Esophagus squamous epithelium (tissue), 5 donors: ENCODE measurements at regions not wholly inside any gene's neighbourhood (a gene's known extent, or its start where the extent isn't known, plus 50 kb on each side); places are given as distances from the start of the nearest gene placed in this dataset.

Experiments used
- DNase-seq: peaks from one replicate; lab custom pipeline; 2025; lab: John Stamatoyannopoulos, UW
- H3K27ac ChIP-seq, 4 donors: fragments of 200-600 bp; sonication (generic); one replicate each; pipeline ENCODE4 v1.5.1; 2016 to 2019; ENCODE audit warnings: mild to moderate bottlenecking in 1 of 4
- H3K27me3 ChIP-seq, 4 donors: fragments of 200-600 bp; sonication (generic); 1 replicate in 3 of 4; 2 replicates in 1 of 4; pipeline versions ENCODE4 v1.5.1 to v1.6.0; 2017 to 2021; ENCODE audit warnings: antibody characterized with exemption in 1 of 4
- H3K36me3 ChIP-seq, 3 donors: fragments of 200-600 bp; sonication (generic); one replicate each; pipeline ENCODE4 v1.5.1; 2016 to 2019
- H3K4me1 ChIP-seq, 3 donors: fragments of 200-600 bp; sonication (generic); one replicate each; pipeline ENCODE4 v1.5.1; 2017 to 2019
- H3K4me3 ChIP-seq, 4 donors: fragments of 200-600 bp; sonication (generic); 1 replicate in 3 of 4; 2 replicates in 1 of 4; pipeline ENCODE4 v1.5.1; 2016 to 2019; ENCODE audit warnings: mild to moderate bottlenecking in 2 of 4, moderate library complexity in 1 of 4
- H3K9me3 ChIP-seq, 3 donors: fragments of 200-600 bp; sonication (generic); one replicate each; pipeline ENCODE4 v1.5.1; 2016 to 2019
- POLR2A ChIP-seq, 4 donors: fragments of 450-650 bp; IDR thresholded peaks; one replicate each; pipeline ENCODE4 v1.6.1; 2017; ENCODE audit warnings: antibody characterized with exemption in 4 of 4, mild to moderate bottlenecking in 4 of 4, moderate library complexity in 3 of 4
- WGBS, 2 donors: methylation state at CpG; one replicate each; pipeline ENCODE4 v1.1.5; 2018; 5-methylcytosine and 5-hydroxymethylcytosine counted together
- intact Hi-C: fragments of 100-400 bp; cut with DNase I; formaldehyde crosslinking; loops from one replicate; pipeline ENCODE4 v1.15.0; 2022
- TF ChIP-seq, protein P1 (sequence below), 6 experiments: fragments of 450-650 bp in 4 of 6; fragments of 200-600 bp in 2 of 6; sonication (generic) in 2 of 6; IDR thresholded peaks; one replicate each; pipeline ENCODE4 v1.5.1; 2016 to 2019; ENCODE audit warnings: antibody characterized with exemption in 6 of 6, mild to moderate bottlenecking in 4 of 6, moderate library complexity in 4 of 6
- donor health status: DM: yes; HTN: yes; CAD: no.

DNA sequence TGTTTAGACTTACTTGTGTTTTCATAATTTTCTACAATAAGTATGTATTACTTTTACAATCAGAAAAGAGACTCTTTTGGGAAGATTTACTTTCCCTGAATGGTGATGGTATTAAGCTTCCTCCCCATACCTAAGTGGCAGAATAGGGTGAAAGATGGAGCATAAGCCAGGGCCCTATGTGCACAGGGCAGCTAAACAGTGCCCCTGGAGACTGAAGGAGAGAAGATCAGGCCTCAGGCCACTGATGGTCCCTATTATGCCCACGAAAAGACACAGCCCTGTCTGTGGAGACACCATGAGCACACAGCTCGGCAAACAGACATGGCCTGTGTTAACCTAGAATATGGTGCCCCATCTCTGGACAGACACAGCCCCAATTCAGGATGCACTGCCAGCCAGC lies 139.4 kb downstream of the OAT start:
- Histone ChIP-seq H3K4me1 (no peaks in the 10 kb centered on the region), H3K4me3 (no peak overlapping the region), H3K36me3 (no peaks in the 10 kb centered on the region), H3K9me3 (peaks cover 0 to 5% (median 0%) of the 10 kb centered on the region in 3 donors), H3K27me3 (peaks cover 0 to 5% (median 0%) of the 10 kb centered on the region in 4 donors), H3K27ac (no peak overlapping the region)
- intact Hi-C loops: no loop called here
- TF ChIP-seq POLR2A (IDR thresholded peaks at IDR 0.05): no peak
- TF ChIP-seq, protein P1, sequence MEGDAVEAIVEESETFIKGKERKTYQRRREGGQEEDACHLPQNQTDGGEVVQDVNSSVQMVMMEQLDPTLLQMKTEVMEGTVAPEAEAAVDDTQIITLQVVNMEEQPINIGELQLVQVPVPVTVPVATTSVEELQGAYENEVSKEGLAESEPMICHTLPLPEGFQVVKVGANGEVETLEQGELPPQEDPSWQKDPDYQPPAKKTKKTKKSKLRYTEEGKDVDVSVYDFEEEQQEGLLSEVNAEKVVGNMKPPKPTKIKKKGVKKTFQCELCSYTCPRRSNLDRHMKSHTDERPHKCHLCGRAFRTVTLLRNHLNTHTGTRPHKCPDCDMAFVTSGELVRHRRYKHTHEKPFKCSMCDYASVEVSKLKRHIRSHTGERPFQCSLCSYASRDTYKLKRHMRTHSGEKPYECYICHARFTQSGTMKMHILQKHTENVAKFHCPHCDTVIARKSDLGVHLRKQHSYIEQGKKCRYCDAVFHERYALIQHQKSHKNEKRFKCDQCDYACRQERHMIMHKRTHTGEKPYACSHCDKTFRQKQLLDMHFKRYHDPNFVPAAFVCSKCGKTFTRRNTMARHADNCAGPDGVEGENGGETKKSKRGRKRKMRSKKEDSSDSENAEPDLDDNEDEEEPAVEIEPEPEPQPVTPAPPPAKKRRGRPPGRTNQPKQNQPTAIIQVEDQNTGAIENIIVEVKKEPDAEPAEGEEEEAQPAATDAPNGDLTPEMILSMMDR (IDR thresholded peaks at IDR 0.05): no peak
- WGBS, 2 donors: 40 to 90% methylated on average over 1 to 2 of the region's 2 CpGs
- no peak for DNase-seq

DNA sequence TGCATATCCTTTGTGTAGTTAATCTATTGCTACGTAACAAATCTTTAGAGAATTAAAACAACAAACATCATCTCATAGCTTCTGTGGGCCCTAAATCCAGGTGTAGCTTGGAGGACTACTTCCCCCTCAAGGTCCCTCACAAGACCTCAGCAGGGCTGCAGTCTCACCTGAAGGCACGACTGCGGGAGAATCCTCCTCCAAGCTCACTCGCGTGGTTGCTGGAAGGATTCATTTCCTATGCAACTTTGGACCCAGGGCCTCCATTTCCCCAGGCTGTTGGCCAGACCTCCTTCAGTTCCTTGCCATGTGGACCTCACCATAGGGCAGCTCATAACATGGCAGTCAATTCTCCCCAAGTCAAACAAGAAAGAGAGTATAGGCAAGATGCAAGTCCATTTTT lies 140.4 kb downstream of the OAT start:
- Histone ChIP-seq H3K4me1 (no peaks in the 10 kb centered on the region), H3K27ac (no peak overlapping the region), H3K9me3 (peaks cover 0 to 9% (median 5%) of the 10 kb centered on the region in 3 donors), H3K36me3 (no peaks in the 10 kb centered on the region), H3K27me3 (peaks cover 0 to 5% (median 0%) of the 10 kb centered on the region in 4 donors), H3K4me3 (no peak overlapping the region)
- DNase-seq: no peak
- TF ChIP-seq, protein P1 (IDR thresholded peaks at IDR 0.05): no peak
- TF ChIP-seq POLR2A (IDR thresholded peaks at IDR 0.05): no peak
- 96 to 97% methylated on average over 5 of the region's 5 CpGs for WGBS, 2 donors
- intact Hi-C loops: no loop called here

DNA sequence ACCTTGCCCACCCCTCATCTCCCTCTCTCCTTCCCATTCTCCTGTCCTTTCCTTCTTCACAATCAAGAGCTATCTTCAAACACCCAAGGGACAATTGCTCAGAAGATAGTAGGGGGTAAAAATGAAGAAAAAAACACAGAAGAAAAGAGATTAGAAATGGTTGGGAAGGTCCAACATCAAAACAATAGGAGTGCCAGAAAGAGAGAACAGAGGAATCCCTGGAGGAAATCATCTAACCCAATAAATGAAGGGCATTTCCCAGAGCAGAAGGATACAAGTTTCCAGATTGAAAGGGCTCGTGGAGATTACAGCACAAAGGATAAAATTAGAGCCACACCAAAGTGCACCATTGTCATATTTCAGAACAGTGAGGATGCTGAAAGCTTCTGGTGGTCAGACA lies 145.6 kb downstream of the OAT start:
- no peak overlapping the region for H3K4me3 ChIP-seq
- DNase-seq: no peak
- no peak overlapping the region for H3K27ac ChIP-seq
- no peaks in the 10 kb centered on the region for H3K36me3 ChIP-seq
- peaks cover 0 to 5% (median 0%) of the 10 kb centered on the region in 4 donors for H3K27me3 ChIP-seq
- no peaks in the 10 kb centered on the region for H3K4me1 ChIP-seq
- H3K9me3 ChIP-seq: peaks cover 0 to 25% (median 18%) of the 10 kb centered on the region in 3 donors
- TF ChIP-seq, protein P1 (IDR thresholded peaks at IDR 0.05): no peak
- no peak for TF ChIP-seq POLR2A (IDR thresholded peaks at IDR 0.05)
- intact Hi-C loops: no loop called here
- WGBS, 2 donors: 22 to 35% methylated on average over 1 of the region's 1 CpG

DNA sequence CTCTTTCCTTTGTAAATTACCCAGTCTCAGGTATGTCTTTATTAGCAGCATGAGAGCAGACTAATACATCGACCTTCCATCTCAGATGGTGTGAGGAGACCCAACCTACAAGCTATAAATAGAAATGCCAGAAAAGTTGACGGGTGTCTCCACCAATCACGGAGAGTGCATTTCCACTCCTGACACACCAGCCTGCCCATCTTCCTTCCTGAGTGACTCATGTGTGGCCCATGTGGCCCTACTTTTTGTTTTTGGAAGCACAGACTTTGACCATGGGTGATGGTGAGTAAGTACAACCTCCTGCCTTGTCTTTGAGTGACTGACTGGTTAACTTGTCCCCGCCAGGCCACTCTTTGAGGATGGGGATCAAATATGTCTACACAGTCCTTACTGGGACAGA lies 147.0 kb downstream of the OAT start:
- 79 to 87% methylated on average over 4 of the region's 4 CpGs for WGBS, 2 donors
- DNase-seq: no peak
- Histone ChIP-seq H3K27ac (no peak overlapping the region), H3K27me3 (peaks cover 0 to 5% (median 0%) of the 10 kb centered on the region in 4 donors), H3K4me1 (no peaks in the 10 kb centered on the region), H3K4me3 (no peak overlapping the region), H3K36me3 (no peaks in the 10 kb centered on the region), H3K9me3 (peaks cover 0 to 25% (median 18%) of the 10 kb centered on the region in 3 donors)
- intact Hi-C loops: no loop called here
- TF ChIP-seq, protein P1 (IDR thresholded peaks at IDR 0.05): no peak
- no peak for TF ChIP-seq POLR2A (IDR thresholded peaks at IDR 0.05)

DNA sequence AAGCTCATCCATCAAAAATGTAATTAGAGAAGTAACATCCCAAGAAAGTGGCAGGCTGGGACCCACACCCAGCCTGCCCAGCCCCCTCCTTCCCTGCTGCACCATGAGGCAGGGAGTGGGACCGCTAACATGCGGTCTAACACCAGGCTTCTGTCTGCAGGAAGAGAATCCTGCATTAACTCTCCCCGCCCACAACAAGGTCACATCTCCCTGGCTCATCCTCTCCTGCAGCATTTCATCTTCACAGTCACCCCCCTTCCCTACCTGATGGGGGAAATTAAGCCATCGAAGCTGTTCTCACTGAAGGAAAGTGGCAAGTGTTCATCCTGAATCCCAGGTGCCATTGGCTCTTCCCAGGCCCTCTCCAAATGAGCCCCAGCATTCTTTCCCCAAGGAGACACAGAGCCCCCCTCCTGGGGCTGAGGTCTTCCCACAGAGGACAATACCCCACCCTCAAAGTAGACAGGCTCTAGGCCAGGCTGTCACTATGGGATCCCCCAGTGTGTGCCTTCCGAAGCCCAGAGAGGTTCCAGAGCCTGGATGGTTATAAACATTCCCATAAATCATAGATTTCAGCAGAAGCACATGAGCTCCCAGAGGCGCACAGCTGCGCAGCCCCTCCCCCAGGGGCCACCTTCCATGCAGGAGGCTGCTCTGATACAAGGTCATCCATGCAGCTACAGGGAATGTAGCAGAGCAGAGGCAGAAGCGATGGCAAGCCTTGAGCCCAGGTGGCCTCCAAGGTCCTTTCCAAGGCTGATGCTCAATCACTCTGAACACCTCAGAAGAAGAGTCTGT lies 148.0 kb downstream of the OAT start:
- intact Hi-C loops: no loop called here

More for the DNA sequence above, 148.0 kb downstream of the OAT start:
- H3K27me3 ChIP-seq: peaks cover 0 to 5% (median 0%) of the 10 kb centered on the region in 4 donors
- H3K4me1 ChIP-seq: no peaks in the 10 kb centered on the region
- no peak overlapping the region for H3K4me3 ChIP-seq
- no peaks in the 10 kb centered on the region for H3K36me3 ChIP-seq
- H3K27ac ChIP-seq: no peak overlapping the region
- H3K9me3 ChIP-seq: peaks cover 0 to 25% (median 18%) of the 10 kb centered on the region in 3 donors
- WGBS, 2 donors: 82 to 92% methylated on average over 5 of the region's 8 CpGs
- no peak for TF ChIP-seq POLR2A (IDR thresholded peaks at IDR 0.05)
- no peak for DNase-seq
